ENCODE measurements at regions not wholly inside any gene's neighbourhood (a gene's known extent, or its start where the extent isn't known, plus 50 kb on each side); places are given as distances from the start of the nearest gene placed in this dataset.

DNA sequence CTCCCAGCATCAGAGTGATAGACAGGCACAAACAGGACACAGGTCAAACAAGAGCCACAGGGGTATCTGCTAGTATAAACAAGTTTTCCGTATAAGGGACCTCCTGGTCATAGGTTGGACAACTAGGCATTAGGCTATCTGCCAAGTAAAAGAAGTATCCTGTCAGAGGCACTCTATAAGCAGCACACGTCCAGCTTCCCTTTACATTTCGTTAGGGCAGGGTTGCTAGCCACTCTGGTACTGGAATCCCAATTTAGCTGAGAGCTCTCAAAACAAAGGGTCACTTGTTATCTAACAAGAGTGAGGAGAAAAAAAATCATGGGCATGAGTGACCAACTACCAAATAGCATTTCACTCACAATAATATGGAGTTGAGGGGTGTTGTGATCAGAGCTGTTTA lies 780.7 kb upstream of the DIAPH2 start:
- no peaks in the 10 kb centered on the region for H3K9me3 ChIP-seq
- no peak overlapping the region for H3K27ac ChIP-seq
- no peaks in the 10 kb centered on the region for H3K36me3 ChIP-seq
- no peaks in the 10 kb centered on the region for H3K27me3 ChIP-seq
- intact Hi-C loops (cut with DNase I) = no loop called here
- H3K4me3 ChIP-seq = no peak overlapping the region
- DNase-seq (ENCODE audit: extremely low spot score in 2 of 2) = no peak
- TF ChIP-seq CTCF (IDR thresholded peaks at IDR 0.05) (no peak), POLR2A (IDR thresholded peaks at IDR 0.05) (no peak), POLR2AphosphoS5 (IDR thresholded peaks at IDR 0.05; ENCODE audit: insufficient read depth in 1 of 2, low read depth in 1 of 2) (no peak)
- no peaks in the 10 kb centered on the region for H3K4me1 ChIP-seq

DNA sequence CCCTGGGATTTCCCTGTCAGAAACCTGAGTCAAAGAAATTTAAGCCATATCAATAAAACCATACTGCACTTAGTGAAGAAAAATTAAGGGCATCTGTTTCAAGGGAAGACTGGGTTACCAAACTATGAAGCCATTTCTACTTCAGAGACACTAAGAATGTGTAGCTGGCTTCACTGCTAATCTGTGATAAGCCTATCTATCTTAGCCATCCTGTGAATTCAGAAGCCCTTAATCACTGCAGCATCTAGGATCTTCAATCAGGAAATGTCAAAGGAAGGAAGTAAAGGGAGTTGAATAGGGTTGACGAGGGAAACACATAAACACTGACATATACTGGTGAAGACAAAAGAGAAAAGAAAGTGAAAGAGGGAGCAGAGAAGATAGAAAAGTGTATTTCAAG lies 777.6 kb upstream of the DIAPH2 start:
- Histone ChIP-seq H3K9me3 (no peaks in the 10 kb centered on the region), H3K4me1 (no peaks in the 10 kb centered on the region), H3K36me3 (no peaks in the 10 kb centered on the region), H3K27ac (no peak overlapping the region), H3K27me3 (no peaks in the 10 kb centered on the region), H3K4me3 (no peak overlapping the region)
- no peak for DNase-seq (ENCODE audit: extremely low spot score in 2 of 2)
- intact Hi-C loops (cut with DNase I) = no loop called here
- TF ChIP-seq POLR2AphosphoS5 (IDR thresholded peaks at IDR 0.05; ENCODE audit: insufficient read depth in 1 of 2, low read depth in 1 of 2) = no peak
- no peak for TF ChIP-seq POLR2A (IDR thresholded peaks at IDR 0.05)
- TF ChIP-seq CTCF (IDR thresholded peaks at IDR 0.05) = no peak

- Histone ChIP-seq H3K4me1 (no peaks in the 10 kb centered on the region), H3K27ac (no peak overlapping the region), H3K27me3 (no peaks in the 10 kb centered on the region), H3K4me3 (no peak overlapping the region), H3K9me3 (no peaks in the 10 kb centered on the region), H3K36me3 (no peaks in the 10 kb centered on the region)
- TF ChIP-seq POLR2A (IDR thresholded peaks at IDR 0.05) = no peak
- TF ChIP-seq POLR2AphosphoS5 (IDR thresholded peaks at IDR 0.05; ENCODE audit: insufficient read depth in 1 of 2, low read depth in 1 of 2) = no peak
- no peak for TF ChIP-seq CTCF (IDR thresholded peaks at IDR 0.05)
- no peak for DNase-seq (ENCODE audit: extremely low spot score in 2 of 2)
- intact Hi-C loops (cut with DNase I) = no loop called here
Observed at GRCh38 chrX:95911062-95911461, 773.6 kb upstream of the DIAPH2 start.

DNA sequence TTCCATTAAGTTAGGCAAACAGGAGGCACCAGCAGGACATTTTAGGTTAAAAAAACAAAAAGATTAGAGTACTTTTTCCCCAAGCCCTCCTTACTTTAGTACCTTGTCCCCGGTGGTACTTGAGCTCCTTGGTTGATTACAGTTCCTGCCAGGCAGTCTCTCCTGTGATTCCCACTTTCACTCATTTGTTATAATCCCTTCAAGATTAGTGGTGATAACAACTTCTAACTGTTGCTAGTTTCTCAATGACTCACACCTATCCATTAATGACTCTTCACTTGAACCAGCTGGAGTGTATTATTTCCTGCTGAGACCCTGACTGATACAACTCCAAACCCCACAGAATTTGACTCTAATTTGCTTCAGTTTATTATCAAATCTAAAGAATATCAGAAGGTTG lies 765.0 kb upstream of the DIAPH2 start:
- no peak for TF ChIP-seq POLR2AphosphoS5 (IDR thresholded peaks at IDR 0.05; ENCODE audit: insufficient read depth in 1 of 2, low read depth in 1 of 2)
- no peak for TF ChIP-seq CTCF (IDR thresholded peaks at IDR 0.05)
- TF ChIP-seq POLR2A (IDR thresholded peaks at IDR 0.05) = no peak
- no peaks in the 10 kb centered on the region for H3K9me3 ChIP-seq
- no peaks in the 10 kb centered on the region for H3K4me1 ChIP-seq
- H3K27me3 ChIP-seq = no peaks in the 10 kb centered on the region
- no peak overlapping the region for H3K4me3 ChIP-seq
- DNase-seq (ENCODE audit: extremely low spot score in 2 of 2) = no peak
- H3K27ac ChIP-seq = no peak overlapping the region
- no peaks in the 10 kb centered on the region for H3K36me3 ChIP-seq
- intact Hi-C loops (cut with DNase I) = no loop called here

DNA sequence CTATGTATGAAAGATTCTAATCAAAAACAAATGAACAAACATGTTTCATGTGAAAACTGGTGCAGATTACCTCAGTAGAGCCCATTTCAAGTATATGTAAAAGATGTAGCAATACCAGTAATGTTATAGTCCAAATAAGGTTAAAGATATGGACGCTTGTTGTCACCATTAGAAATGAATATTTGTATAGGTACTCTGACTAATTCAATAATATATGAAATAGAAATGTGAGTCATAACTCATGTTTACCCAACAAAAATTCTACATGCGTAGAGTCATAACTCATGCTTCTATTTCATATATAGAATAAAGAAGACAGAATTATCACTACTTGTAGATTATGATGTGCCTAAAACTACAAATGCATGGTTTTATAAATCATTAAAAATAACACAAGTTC lies 739.1 kb upstream of the DIAPH2 start:
- TF ChIP-seq POLR2AphosphoS5 (IDR thresholded peaks at IDR 0.05; ENCODE audit: insufficient read depth in 1 of 2, low read depth in 1 of 2) = no peak
- TF ChIP-seq CTCF (IDR thresholded peaks at IDR 0.05) = no peak
- no peak for TF ChIP-seq POLR2A (IDR thresholded peaks at IDR 0.05)
- Histone ChIP-seq H3K9me3 (no peaks in the 10 kb centered on the region), H3K36me3 (no peaks in the 10 kb centered on the region), H3K4me1 (no peaks in the 10 kb centered on the region), H3K27me3 (no peaks in the 10 kb centered on the region), H3K27ac (no peak overlapping the region), H3K4me3 (no peak overlapping the region)
- intact Hi-C loops (cut with DNase I) = no loop called here
- no peak for DNase-seq (ENCODE audit: extremely low spot score in 2 of 2)
